Lung (tissue), 11 donors: ENCODE measurements at regions not wholly inside any gene's neighbourhood (a gene's known extent, or its start where the extent isn't known, plus 50 kb on each side); places are given as distances from the start of the nearest gene placed in this dataset.

Experiments used
- ATAC-seq: fragments of 200-7000 bp; cut with Tn5 transposase; one replicate; pipeline ENCODE4 v1.9.1; 2020; ENCODE audit warnings: moderate number of reproducible peaks; ENCODE audit not compliant: insufficient read depth, low FRiP score
- DNase-seq, 3 donors: peaks; one replicate each; pipeline ENCODE4 v3.0.0-alpha.2; 2013 to 2017
- H3K27ac ChIP-seq, 2 donors: one replicate each; pipeline ENCODE4 v1.5.1; 2013; ENCODE audit warnings: mild to moderate bottlenecking in 2 of 2, moderate library complexity in 2 of 2, control low read depth in 1 of 2, inconsistent platforms in 1 of 2, low read depth in 1 of 2, low read length in 1 of 2
- H3K27me3 ChIP-seq, 3 donors: one replicate each; pipeline ENCODE4 v1.5.1; 2013; ENCODE audit warnings: low read length in 2 of 3; ENCODE audit not compliant: control insufficient read depth in 3 of 3, insufficient read depth in 3 of 3
- H3K36me3 ChIP-seq, 4 donors: one replicate each; pipeline ENCODE4 v1.5.1; 2013; ENCODE audit warnings: low read length in 4 of 4, mild to moderate bottlenecking in 1 of 4, moderate library complexity in 1 of 4; ENCODE audit not compliant: control insufficient read depth in 4 of 4, insufficient read depth in 4 of 4
- H3K4me1 ChIP-seq, 5 donors: one replicate each; pipeline ENCODE4 v1.5.1; 2013; ENCODE audit warnings: low read length in 5 of 5, mild to moderate bottlenecking in 2 of 5, moderate library complexity in 1 of 5; ENCODE audit not compliant: control insufficient read depth in 5 of 5, insufficient read depth in 5 of 5
- H3K4me3 ChIP-seq: one replicate; pipeline ENCODE4 v1.5.1; 2013; ENCODE audit warnings: mild to moderate bottlenecking, control low read depth, moderate library complexity
- H3K9ac ChIP-seq, 2 donors: one replicate each; pipeline ENCODE4 v1.5.1; 2013; ENCODE audit warnings: low read length in 2 of 2, control low read depth in 1 of 2; ENCODE audit not compliant: insufficient read depth in 1 of 2
- H3K9me3 ChIP-seq, 4 donors: one replicate each; pipeline ENCODE4 v1.5.1; 2013; ENCODE audit warnings: low read length in 3 of 4, mild to moderate bottlenecking in 1 of 4, moderate library complexity in 1 of 4; ENCODE audit not compliant: control insufficient read depth in 4 of 4, insufficient read depth in 3 of 4
- CTCF ChIP-seq: IDR thresholded peaks from 2 replicates; pipeline ENCODE4 v1.5.1; 2012; ENCODE audit warnings: mild to moderate bottlenecking; ENCODE audit errors: control extremely low read depth, extremely low read depth
- WGBS, 2 donors: extraction: QIAGEN DNeasy Blood & Tissue Kit; methylation state at CpG; one replicate each; pipeline ENCODE4 v1.1.7; 2013; 5-methylcytosine and 5-hydroxymethylcytosine counted together
- donor health status: control.
- donor health status: control.
- donor health status: Bipolar disorder and iron deficiency.
- donor health status: healthy.
- donor health status: DM: yes; HTN: yes; CAD: no.

- Histone ChIP-seq H3K4me1 (no peaks in the 10 kb centered on the region), H3K9me3 (peaks cover 0 to 3% (median 0%) of the 10 kb centered on the region in 4 donors), H3K27me3 (no peaks in the 10 kb centered on the region), H3K27ac (no peak overlapping the region), H3K36me3 (no peaks in the 10 kb centered on the region), H3K9ac (no peak overlapping the region), H3K4me3 (no peak overlapping the region)
- WGBS, 2 donors = 38 to 43% methylated on average over 14 of the region's 14 CpGs
- TF ChIP-seq CTCF = peak; percentile 81
- ATAC-seq (peak; percentile 94), DNase-seq (peak; percentile 78 to 90 (median 89))
Observed at GRCh38 chr1:181166377-181167196, 78.1 kb downstream of the IER5 start.

GRCh38 chr1:181169281-181169865 lies 80.9 kb downstream of the IER5 start:
- Histone ChIP-seq H3K27me3 (no peaks in the 10 kb centered on the region), H3K4me1 (no peaks in the 10 kb centered on the region), H3K27ac (no peak overlapping the region), H3K4me3 (no peak overlapping the region), H3K9me3 (peaks cover 0 to 6% (median 0%) of the 10 kb centered on the region in 4 donors), H3K36me3 (no peaks in the 10 kb centered on the region), H3K9ac (no peak overlapping the region)
- WGBS, 2 donors = 77 to 80% methylated on average over 8 of the region's 8 CpGs
- no peak for TF ChIP-seq CTCF
- ATAC-seq = no peak
- no peak for DNase-seq

- 72 to 83% methylated on average over 3 of the region's 3 CpGs for WGBS, 2 donors
- H3K27ac ChIP-seq = no peak overlapping the region
- no peak overlapping the region for H3K4me3 ChIP-seq
- peaks cover 0 to 6% (median 0%) of the 10 kb centered on the region in 4 donors for H3K9me3 ChIP-seq
- H3K36me3 ChIP-seq = no peaks in the 10 kb centered on the region
- ATAC-seq (no peak), DNase-seq (no peak)
- no peak overlapping the region for H3K9ac ChIP-seq
- no peak for TF ChIP-seq CTCF
- H3K27me3 ChIP-seq = no peaks in the 10 kb centered on the region
- H3K4me1 ChIP-seq = no peaks in the 10 kb centered on the region
Observed at GRCh38 chr1:181170194-181170593, 81.7 kb downstream of the IER5 start.
